ENCODE measurements at regions not wholly inside any gene's neighbourhood (a gene's known extent, or its start where the extent isn't known, plus 50 kb on each side); places are given as distances from the start of the nearest gene placed in this dataset.

GRCh38 chr6:137416376-137417109 is 77.7 kb downstream of the OLIG3 start:
- Histone ChIP-seq H4K20me1 (replicated peaks in 1 of 2; ENCODE audit: control insufficient read depth in 1 of 2, insufficient read depth in 2 of 2, low read length in 2 of 2) (no peaks in the 10 kb centered on the region), H2BK12ac (ENCODE audit: low read depth, low read length) (peak overlapping the region; percentile 62; the same call in 1 of the 2 replicates), H4K5ac (ENCODE audit: insufficient read length, low read depth, low read length) (peak overlapping the region; percentile 7), H3K79me2 (ENCODE audit: control insufficient read depth in 1 of 2, insufficient read depth in 2 of 2, low read length in 2 of 2) (no peaks in the 10 kb centered on the region), H3K4ac (replicated peaks; ENCODE audit: insufficient read length, low read depth, low read length) (no peak overlapping the region), H3K79me1 (ENCODE audit: low read depth, low read length) (no peaks in the 10 kb centered on the region), H3K23ac (ENCODE audit: insufficient read length) (no peak overlapping the region), H2BK5ac (ENCODE audit: low read depth, low read length) (no peak overlapping the region), H3K4me2 (ENCODE audit: insufficient read depth in 1 of 2, low read depth in 2 of 2, low read length in 2 of 2) (no peak overlapping the region; a peak in 1 of 4 replicates), H2BK20ac (ENCODE audit: low read length) (0 out of 2 replicates have a peak overlapping the region, but pooled peaks have one; percentile 9), H2BK120ac (replicated peaks; ENCODE audit: low read depth, low read length) (no peak overlapping the region), H3K4me3 (ENCODE audit: extremely low read depth in 1 of 4, insufficient read depth in 2 of 4, low read depth in 3 of 4, low read length in 4 of 4) (no peak overlapping the region), H3K36me3 (ENCODE audit: control insufficient read depth in 2 of 4, insufficient read depth in 4 of 4, low read length in 3 of 4) (no peaks in the 10 kb centered on the region), H3K9ac (replicated peaks in 1 of 4; ENCODE audit: extremely low read depth in 1 of 4, low read depth in 3 of 4, low read length in 3 of 4) (no peak overlapping the region), H3K23me2 (ENCODE audit: low read depth, low read length) (0 out of 2 replicates have a peak, but pooled peaks cover 7% of the 10 kb centered on the region), H3K18ac (ENCODE audit: extremely low read depth, low read length) (0 out of 2 replicates have a peak overlapping the region, but pooled peaks have one; percentile 34), H3K27me3 (replicated peaks in 1 of 4; ENCODE audit: control insufficient read depth in 3 of 4, extremely low read depth in 1 of 4, insufficient read depth in 3 of 4, low read length in 3 of 4) (peaks cover 0 to 2% (median 0%) of the 10 kb centered on the region in 4 experiments; a peak in 1 of 7 replicates), H3K4me1 (replicated peaks in 1 of 4; ENCODE audit: control insufficient read depth in 3 of 4, insufficient read depth in 4 of 4, low read length in 3 of 4) (peaks cover 4 to 18% (median 14%) of the 10 kb centered on the region in 4 experiments; a peak in 6 of 7 replicates), H4K8ac (ENCODE audit: extremely low read depth, insufficient read depth, low read length) (no peak overlapping the region), H2AK5ac (ENCODE audit: low read depth, low read length) (no peak overlapping the region), H4K91ac (replicated peaks; ENCODE audit: insufficient read length, low read length) (no peak overlapping the region), H2BK15ac (ENCODE audit: low read length) (no peak overlapping the region), H3K9me3 (ENCODE audit: insufficient read depth in 2 of 2, low read depth in 1 of 2, low read length in 1 of 2) (no peaks in the 10 kb centered on the region), H3K27ac (ENCODE audit: low read depth, low read length) (no peak overlapping the region), H2AFZ (ENCODE audit: low read length) (no peak overlapping the region), H3K56ac (replicated peaks; ENCODE audit: insufficient read length, low read depth, low read length) (no peak overlapping the region), H3K14ac (ENCODE audit: insufficient read length) (no peak overlapping the region)
- WGBS, 2 experiments (ENCODE audit: extremely low coverage in 1 of 2, insufficient coverage in 1 of 2, insufficient read length in 1 of 2, insufficient replicate concordance in 2 of 2, low coverage in 1 of 2, low lambda C conversion rate in 2 of 2, missing lambda C conversion rate in 1 of 2) = 79% methylated on average over 9 of the region's 9 CpGs; no CpG with 5 or more reads in 1 of the 2 experiments
- FAIRE-seq = no peak
- ChIA-PET POLR2A (ENCODE audit: partially characterized antibody) (interaction anchor here (0.6 kb wide), 1 partner anchor 8 kb away, joined by 4 read pairs; no protein-coding TSS in a partner anchor), CTCF (ENCODE audit: partially characterized antibody) (interaction anchor here (0.6 to 3.1 kb wide), 6 partner anchors 10 to 595 kb away, joined by 3 to 17 read pairs (median 6); no protein-coding TSS in a partner anchor)
- TF ChIP-seq TAF1 (IDR thresholded peaks at IDR 0.05; ENCODE audit: low read depth, low read length) (no peak), MAFK (IDR thresholded peaks at IDR 0.05; ENCODE audit: low read depth, low read length) (0 out of 2 replicates have a peak, but pooled peaks have one; percentile 24)
- DNase-seq (ENCODE audit: low read depth in 1 of 2, low spot score in 2 of 2) = no peak

Measured in H1 (cell line).